GM12878 (cell line): ENCODE measurements at regions not wholly inside any gene's neighbourhood (a gene's known extent, or its start where the extent isn't known, plus 50 kb on each side); places are given as distances from the start of the nearest gene placed in this dataset.

Experiments used
- ATAC-seq: fragments of 200-7000 bp; cut with Tn5 transposase; 3 replicates; pipeline ENCODE4 v1.9.1; 2020; ENCODE audit warnings: mild to moderate bottlenecking, moderate library complexity
- BruUV-seq: library from RNA; stranded (reverse); fragments of 400-500 nt; replicated peaks from 2 replicates; lab custom pipeline; 2021; lab: Mats Ljungman, UMichigan
- CTCF ChIA-PET: fragments of 300-600 bp; sonication (Branson Sonifier 250); formaldehyde crosslinking; extraction: SDS; loops from one replicate; lab custom pipeline; 2021; ENCODE audit warnings: inconsistent platforms; lab: Yijun Ruan, JAX
- POLR2A ChIA-PET: fragments of 350-600 bp; formaldehyde crosslinking; extraction: SDS; loops from one replicate; lab custom pipeline; 2021; ENCODE audit warnings: inconsistent platforms; lab: Charles Lee
- RAD21 ChIA-PET: fragments of 300-600 bp; sonication (Branson Sonifier 250); formaldehyde crosslinking; loops from one replicate; lab custom pipeline; 2023; ENCODE audit warnings: antibody characterized with exemption; ENCODE audit not compliant: unreplicated experiment; lab: Charles Lee
- SMC1A ChIA-PET: fragments of 300-600 bp; sonication (Branson Sonifier 250); formaldehyde crosslinking; loops from one replicate; lab custom pipeline; 2023; ENCODE audit not compliant: unreplicated experiment, uncharacterized antibody; lab: Charles Lee
- DNase-seq: peaks from one replicate; pipeline ENCODE4 v3.0.0-alpha.2; 2011; ENCODE audit warnings: low read depth, low spot score
- FAIRE-seq: peaks from 3 replicates; lab custom pipeline; 2011; peaks lifted over from hg19 to GRCh38; lab: Jason Lieb, UNC
- H2AFZ ChIP-seq: 2 replicates; pipeline ENCODE4 v1.6.0; 2011; ENCODE audit warnings: low read depth, low read length, control low read depth; ENCODE audit not compliant: control insufficient read depth
- H3K27ac ChIP-seq: 2 replicates; pipeline ENCODE4 v1.5.1; 2011; ENCODE audit warnings: control low read depth; ENCODE audit not compliant: control insufficient read depth, insufficient read depth
- H3K27me3 ChIP-seq, 2 experiments: replicated peaks in 1 of 2; 2 replicates each; pipeline versions ENCODE4 v1.6.0 to v1.6.1; 2011; ENCODE audit warnings: low read length in 1 of 2; ENCODE audit not compliant: control insufficient read depth in 2 of 2, insufficient read depth in 2 of 2
- H3K36me3 ChIP-seq, 2 experiments: 2 replicates each; pipeline ENCODE4 v1.5.1; 2011; ENCODE audit warnings: low read length in 1 of 2; ENCODE audit not compliant: control insufficient read depth in 2 of 2, insufficient read depth in 2 of 2
- H3K4me1 ChIP-seq: 2 replicates; pipeline ENCODE4 v1.6.1; 2011; ENCODE audit warnings: mild to moderate bottlenecking, low read length, moderate library complexity, mixed read lengths; ENCODE audit not compliant: control insufficient read depth, insufficient read depth
- H3K4me2 ChIP-seq: 2 replicates; pipeline ENCODE4 v1.6.0; 2011; ENCODE audit warnings: control low read depth; ENCODE audit not compliant: control insufficient read depth, insufficient read depth
- H3K4me3 ChIP-seq: fragments of 200-600 bp; sonication (generic); 2 replicates; pipeline ENCODE4 v1.5.1; 2016
- H3K79me2 ChIP-seq: 2 replicates; pipeline ENCODE4 v1.6.0; 2011; ENCODE audit warnings: low read length; ENCODE audit not compliant: control insufficient read depth, insufficient read depth
- H3K9ac ChIP-seq: 2 replicates; pipeline ENCODE4 v1.8.0; 2011; ENCODE audit warnings: low read length, control low read depth, mixed read lengths; ENCODE audit not compliant: control insufficient read depth, insufficient read depth
- H3K9me3 ChIP-seq: replicated peaks from 3 replicates; pipeline ENCODE4 v1.5.1; 2011; ENCODE audit warnings: mild to moderate bottlenecking, low read length; ENCODE audit not compliant: control insufficient read depth, insufficient read depth
- H4K20me1 ChIP-seq: 2 replicates; pipeline ENCODE4 v1.6.0; 2011; ENCODE audit not compliant: control insufficient read depth, insufficient read depth
- JUNB ChIP-seq: IDR thresholded peaks from 2 replicates; pipeline ENCODE4 v1.6.1; 2016; ENCODE audit warnings: antibody characterized with exemption, mild to moderate bottlenecking
- NFIC ChIP-seq: IDR thresholded peaks from 2 replicates; pipeline ENCODE4 v1.6.1; 2012; ENCODE audit warnings: low read depth, mild to moderate bottlenecking, inconsistent platforms, low read length, moderate library complexity
- POLR2AphosphoS2 ChIP-seq: IDR thresholded peaks from 2 replicates; pipeline ENCODE4 v1.6.1; 2011; ENCODE audit warnings: low read depth, mild to moderate bottlenecking, low read length, improper control_type of control experiment, moderate library complexity
- ZBED1 ChIP-seq: IDR thresholded peaks from 2 replicates; pipeline ENCODE4 v1.6.1; 2016; ENCODE audit warnings: borderline replicate concordance
- WGBS: methylation state at CpG from one replicate; pipeline ENCODE4 v1.1.6; 2016; ENCODE audit warnings: low lambda C conversion rate; ENCODE audit not compliant: insufficient replicate concordance, insufficient coverage; ENCODE audit errors: missing lambda C conversion rate; 5-methylcytosine and 5-hydroxymethylcytosine counted together
- in situ Hi-C: fragments of 300-500 bp; cut with MboI; formaldehyde crosslinking; loops from 9 replicates; pipeline ENCODE4 v1.14.3; 2018; ENCODE audit warnings: mixed read lengths
- intact Hi-C: fragments of 100-400 bp; cut with micrococcal nuclease; formaldehyde crosslinking; loops from one replicate; pipeline ENCODE4 v1.14.2; 2022; ENCODE audit not compliant: unreplicated experiment
- TF ChIP-seq, protein P1 (sequence below): fragments of 450-650 bp; formaldehyde crosslinking; IDR thresholded peaks from 2 replicates; pipeline ENCODE4 v1.5.0; 2022; ENCODE audit warnings: mild to moderate bottlenecking, missing genetic modification characterization

DNA sequence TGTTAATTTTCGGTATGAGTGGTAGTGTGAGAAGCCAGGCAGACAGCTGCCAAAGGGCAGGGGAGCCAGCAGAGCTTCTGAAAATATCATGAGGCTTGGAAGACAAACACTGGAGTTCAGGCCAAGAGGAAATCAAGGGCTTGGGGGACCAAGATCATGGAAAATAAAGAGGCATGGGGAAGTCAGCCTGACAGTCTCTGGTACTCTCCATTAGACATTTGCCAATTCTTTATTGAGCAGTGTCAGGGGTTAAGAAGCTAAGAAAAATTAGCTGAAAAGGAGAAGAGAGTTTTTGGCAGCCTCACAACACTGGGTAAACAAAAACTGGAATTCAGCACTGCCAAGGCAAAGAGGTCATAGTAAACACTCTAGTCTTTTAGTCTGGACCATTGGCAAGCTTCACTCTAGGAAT lies 612.7 kb downstream of the EPHA4 start:
- in situ Hi-C loops (no loop called here), intact Hi-C loops (no loop called here)
- DNase-seq (no peak), ATAC-seq (no peak), FAIRE-seq (no peak)
- RAD21 ChIA-PET = no interaction called here
- Histone ChIP-seq H2AFZ (no peak overlapping the region), H3K27ac (no peak overlapping the region), H3K36me3 (no peaks in the 10 kb centered on the region), H3K79me2 (no peaks in the 10 kb centered on the region), H3K9ac (no peak overlapping the region), H3K4me2 (no peak overlapping the region), H3K4me1 (no peaks in the 10 kb centered on the region), H4K20me1 (no peaks in the 10 kb centered on the region), H3K27me3 (no peaks in the 10 kb centered on the region), H3K9me3 (no peaks in the 10 kb centered on the region), H3K4me3 (no peak overlapping the region)
- TF ChIP-seq ZBED1 (no peak), JUNB (no peak), NFIC (no peak), POLR2AphosphoS2 (no peak)
- TF ChIP-seq, protein P1, sequence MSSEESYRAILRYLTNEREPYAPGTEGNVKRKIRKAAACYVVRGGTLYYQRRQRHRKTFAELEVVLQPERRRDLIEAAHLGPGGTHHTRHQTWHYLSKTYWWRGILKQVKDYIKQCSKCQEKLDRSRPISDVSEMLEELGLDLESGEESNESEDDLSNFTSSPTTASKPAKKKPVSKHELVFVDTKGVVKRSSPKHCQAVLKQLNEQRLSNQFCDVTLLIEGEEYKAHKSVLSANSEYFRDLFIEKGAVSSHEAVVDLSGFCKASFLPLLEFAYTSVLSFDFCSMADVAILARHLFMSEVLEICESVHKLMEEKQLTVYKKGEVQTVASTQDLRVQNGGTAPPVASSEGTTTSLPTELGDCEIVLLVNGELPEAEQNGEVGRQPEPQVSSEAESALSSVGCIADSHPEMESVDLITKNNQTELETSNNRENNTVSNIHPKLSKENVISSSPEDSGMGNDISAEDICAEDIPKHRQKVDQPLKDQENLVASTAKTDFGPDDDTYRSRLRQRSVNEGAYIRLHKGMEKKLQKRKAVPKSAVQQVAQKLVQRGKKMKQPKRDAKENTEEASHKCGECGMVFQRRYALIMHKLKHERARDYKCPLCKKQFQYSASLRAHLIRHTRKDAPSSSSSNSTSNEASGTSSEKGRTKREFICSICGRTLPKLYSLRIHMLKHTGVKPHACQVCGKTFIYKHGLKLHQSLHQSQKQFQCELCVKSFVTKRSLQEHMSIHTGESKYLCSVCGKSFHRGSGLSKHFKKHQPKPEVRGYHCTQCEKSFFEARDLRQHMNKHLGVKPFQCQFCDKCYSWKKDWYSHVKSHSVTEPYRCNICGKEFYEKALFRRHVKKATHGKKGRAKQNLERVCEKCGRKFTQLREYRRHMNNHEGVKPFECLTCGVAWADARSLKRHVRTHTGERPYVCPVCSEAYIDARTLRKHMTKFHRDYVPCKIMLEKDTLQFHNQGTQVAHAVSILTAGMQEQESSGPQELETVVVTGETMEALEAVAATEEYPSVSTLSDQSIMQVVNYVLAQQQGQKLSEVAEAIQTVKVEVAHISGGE (CRISPR knock-in tag) = no peak
- no TSS peak for BruUV-seq
- POLR2A ChIA-PET = no interaction called here
- CTCF ChIA-PET = no interaction called here
- SMC1A ChIA-PET = interaction anchor here (1.2 kb wide), 1 partner anchor 11 kb away, joined by 3 read pairs; no protein-coding TSS in a partner anchor
- WGBS = 0% methylated on average over 1 of the region's 1 CpG
